Body of pancreas (tissue), 4 donors: ENCODE measurements at regions not wholly inside any gene's neighbourhood (a gene's known extent, or its start where the extent isn't known, plus 50 kb on each side); places are given as distances from the start of the nearest gene placed in this dataset.

Experiments used
- ATAC-seq: fragments of 150-250 bp; one replicate; pipeline ENCODE4 v1.9.1; 2016
- DNase-seq, 4 donors: peaks; one replicate each; pipeline ENCODE4 v3.0.0-alpha.2; 2019
- H3K27ac ChIP-seq, 4 donors: fragments of 200-600 bp; sonication (generic); 1 replicate in 3 of 4; 2 replicates in 1 of 4; pipeline versions ENCODE4 v1.5.1 to v1.6.1; 2016 to 2019; ENCODE audit warnings: mild to moderate bottlenecking in 1 of 4, mixed read lengths in 1 of 4, moderate library complexity in 1 of 4
- H3K27me3 ChIP-seq, 2 donors: fragments of 200-600 bp; sonication (generic); one replicate each; pipeline ENCODE4 v1.6.0; 2016; ENCODE audit warnings: mild to moderate bottlenecking in 1 of 2
- H3K36me3 ChIP-seq, 2 donors: fragments of 200-600 bp; sonication (generic); replicated peaks in 1 of 2; 2 replicates each; pipeline ENCODE4 v1.5.1; 2016; ENCODE audit warnings: low read depth in 2 of 2; ENCODE audit not compliant: insufficient read depth in 1 of 2
- H3K4me1 ChIP-seq: fragments of 200-600 bp; sonication (generic); one replicate; pipeline ENCODE4 v1.6.0; 2016
- H3K4me3 ChIP-seq, 2 donors: fragments of 200-600 bp; sonication (generic); 1 replicate in 1 of 2; 2 replicates in 1 of 2; pipeline ENCODE4 v1.5.1; 2016 to 2019
- H3K9me3 ChIP-seq, 3 donors: fragments of 200-600 bp; sonication (generic); 1 replicate in 2 of 3; 2 replicates in 1 of 3; pipeline ENCODE4 v1.5.1; 2016
- POLR2A ChIP-seq, 3 donors: fragments of 450-650 bp; IDR thresholded peaks; one replicate each; pipeline ENCODE4 v1.6.1; 2016; ENCODE audit warnings: antibody characterized with exemption in 3 of 3, mild to moderate bottlenecking in 2 of 3
- WGBS, 2 donors: methylation state at CpG; one replicate each; pipeline ENCODE4 v1.1.5; 2017; 5-methylcytosine and 5-hydroxymethylcytosine counted together
- intact Hi-C: fragments of 100-400 bp; cut with DNase I; formaldehyde crosslinking; loops from one replicate; pipeline ENCODE4 v1.15.1; 2023
- TF ChIP-seq, protein P1 (sequence below), 7 experiments: fragments of 450-650 bp in 4 of 7; fragments of 200-600 bp in 3 of 7; sonication (generic) in 3 of 7; IDR thresholded peaks; one replicate each; pipeline ENCODE4 v1.5.1; 2016 to 2019; ENCODE audit warnings: antibody characterized with exemption in 7 of 7

GRCh38 chr5:116908537-116908936 lies 333.9 kb upstream of the SEMA6A start:
- 88 to 100% methylated on average over 1 of the region's 1 CpG for WGBS, 2 donors
- Histone ChIP-seq H3K4me1 (no peaks in the 10 kb centered on the region), H3K9me3 (no peaks in the 10 kb centered on the region), H3K4me3 (no peak overlapping the region), H3K27ac (no peak overlapping the region), H3K36me3 (no peaks in the 10 kb centered on the region), H3K27me3 (no peaks in the 10 kb centered on the region)
- DNase-seq, result no peak
- ATAC-seq, result no peak
- TF ChIP-seq, protein P1, sequence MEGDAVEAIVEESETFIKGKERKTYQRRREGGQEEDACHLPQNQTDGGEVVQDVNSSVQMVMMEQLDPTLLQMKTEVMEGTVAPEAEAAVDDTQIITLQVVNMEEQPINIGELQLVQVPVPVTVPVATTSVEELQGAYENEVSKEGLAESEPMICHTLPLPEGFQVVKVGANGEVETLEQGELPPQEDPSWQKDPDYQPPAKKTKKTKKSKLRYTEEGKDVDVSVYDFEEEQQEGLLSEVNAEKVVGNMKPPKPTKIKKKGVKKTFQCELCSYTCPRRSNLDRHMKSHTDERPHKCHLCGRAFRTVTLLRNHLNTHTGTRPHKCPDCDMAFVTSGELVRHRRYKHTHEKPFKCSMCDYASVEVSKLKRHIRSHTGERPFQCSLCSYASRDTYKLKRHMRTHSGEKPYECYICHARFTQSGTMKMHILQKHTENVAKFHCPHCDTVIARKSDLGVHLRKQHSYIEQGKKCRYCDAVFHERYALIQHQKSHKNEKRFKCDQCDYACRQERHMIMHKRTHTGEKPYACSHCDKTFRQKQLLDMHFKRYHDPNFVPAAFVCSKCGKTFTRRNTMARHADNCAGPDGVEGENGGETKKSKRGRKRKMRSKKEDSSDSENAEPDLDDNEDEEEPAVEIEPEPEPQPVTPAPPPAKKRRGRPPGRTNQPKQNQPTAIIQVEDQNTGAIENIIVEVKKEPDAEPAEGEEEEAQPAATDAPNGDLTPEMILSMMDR (IDR thresholded peaks at IDR 0.05), result no peak
- intact Hi-C loops, result no loop called here

- Histone ChIP-seq H3K9me3 (no peaks in the 10 kb centered on the region), H3K36me3 (no peaks in the 10 kb centered on the region), H3K4me3 (no peak overlapping the region), H3K27me3 (no peaks in the 10 kb centered on the region), H3K4me1 (no peaks in the 10 kb centered on the region), H3K27ac (no peak overlapping the region)
- DNase-seq (no peak), ATAC-seq (no peak)
- WGBS, 2 donors, result 67% methylated on average over 3 of the region's 3 CpGs
- TF ChIP-seq POLR2A (IDR thresholded peaks at IDR 0.05), result no peak
- TF ChIP-seq, protein P1 (IDR thresholded peaks at IDR 0.05), result no peak
- intact Hi-C loops, result no loop called here
Observed at GRCh38 chr5:116905885-116906284, 331.3 kb upstream of the SEMA6A start.

DNA sequence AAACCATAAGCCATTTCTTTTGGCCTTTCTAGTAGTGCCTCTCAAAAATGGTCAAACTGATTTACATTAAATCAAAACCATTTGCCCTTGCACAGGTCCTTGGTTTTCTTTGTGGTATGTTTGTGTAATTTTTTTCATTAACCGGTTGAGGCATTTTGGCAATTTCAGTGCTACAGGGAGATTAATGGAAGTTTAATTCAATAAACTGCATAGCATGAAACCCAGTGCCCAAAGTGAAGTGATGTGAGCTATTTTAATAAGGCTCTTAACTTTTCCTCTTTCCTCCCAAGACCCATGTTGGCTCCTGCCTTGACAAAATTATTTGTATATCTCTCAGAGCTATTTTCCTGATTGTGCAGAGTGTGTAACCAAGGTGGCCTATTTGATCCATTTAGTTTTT lies 326.2 kb upstream of the SEMA6A start:
- no peak for DNase-seq
- 32 to 33% methylated on average over 1 of the region's 1 CpG for WGBS, 2 donors
- intact Hi-C loops, result no loop called here

GRCh38 chr5:116898917-116899316 lies 324.3 kb upstream of the SEMA6A start:
- no peaks in the 10 kb centered on the region for H3K27me3 ChIP-seq
- H3K9me3 ChIP-seq, result no peaks in the 10 kb centered on the region
- H3K4me3 ChIP-seq, result no peak overlapping the region
- no peak for ATAC-seq
- intact Hi-C loops, result no loop called here
- no peak for TF ChIP-seq POLR2A (IDR thresholded peaks at IDR 0.05)
- TF ChIP-seq, protein P1 (IDR thresholded peaks at IDR 0.05), result no peak
- H3K4me1 ChIP-seq, result no peaks in the 10 kb centered on the region
- no peaks in the 10 kb centered on the region for H3K36me3 ChIP-seq
- DNase-seq, result no peak
- 34 to 46% methylated on average over 2 of the region's 2 CpGs for WGBS, 2 donors
- no peak overlapping the region for H3K27ac ChIP-seq

More for the DNA sequence above, 326.2 kb upstream of the SEMA6A start:
- Histone ChIP-seq H3K9me3 (no peaks in the 10 kb centered on the region), H3K4me3 (no peak overlapping the region), H3K27me3 (no peaks in the 10 kb centered on the region), H3K4me1 (no peaks in the 10 kb centered on the region), H3K27ac (no peak overlapping the region), H3K36me3 (no peaks in the 10 kb centered on the region)
- ATAC-seq, result no peak
- TF ChIP-seq, protein P1 (IDR thresholded peaks at IDR 0.05), result no peak
- no peak for TF ChIP-seq POLR2A (IDR thresholded peaks at IDR 0.05)

DNA sequence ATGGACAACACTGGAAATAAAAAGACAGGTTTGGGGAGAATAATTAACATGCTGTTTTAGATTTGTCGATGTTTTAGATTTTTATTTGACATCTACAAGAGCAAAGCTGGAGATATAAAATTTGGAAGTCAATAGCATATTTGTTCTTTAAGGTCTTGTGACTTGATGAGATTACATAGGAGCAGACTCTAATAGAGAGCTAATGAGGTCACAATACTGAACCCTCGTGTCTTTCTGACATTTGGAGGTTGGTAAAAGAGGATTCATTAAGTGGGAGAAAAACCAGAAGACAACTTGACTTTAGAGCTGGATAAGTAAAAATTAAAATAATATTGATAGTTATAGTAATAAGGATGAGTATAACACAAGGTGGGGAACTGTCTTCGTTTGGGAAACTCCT lies 322.7 kb upstream of the SEMA6A start:
- no peak overlapping the region for H3K27ac ChIP-seq
- TF ChIP-seq, protein P1 (IDR thresholded peaks at IDR 0.05), result no peak
- no peak for TF ChIP-seq POLR2A (IDR thresholded peaks at IDR 0.05)
- no peaks in the 10 kb centered on the region for H3K36me3 ChIP-seq
- no peak overlapping the region for H3K4me3 ChIP-seq
- ATAC-seq (no peak), DNase-seq (no peak)
- H3K4me1 ChIP-seq, result no peaks in the 10 kb centered on the region
- no peaks in the 10 kb centered on the region for H3K27me3 ChIP-seq
- no peaks in the 10 kb centered on the region for H3K9me3 ChIP-seq
- intact Hi-C loops, result no loop called here
- WGBS, 2 donors, result 48 to 53% methylated on average over 3 of the region's 3 CpGs
